Activated CD8-positive, alpha-beta T cell treated with anti-CD3 and anti-CD28 coated beads for 36 hours (primary cell): ENCODE measurements at regions not wholly inside any gene's neighbourhood (a gene's known extent, or its start where the extent isn't known, plus 50 kb on each side); places are given as distances from the start of the nearest gene placed in this dataset.

ENCODE experiments used
- ATAC-seq: fragments of 200-7000 bp; cut with Tn5 transposase; one replicate; pipeline ENCODE4 v1.10.0; 2021; ENCODE audit warnings: mild to moderate bottlenecking, moderate library complexity
- CTCF ChIA-PET: fragments of 350-600 bp; sonication (Branson Sonifier 250); formaldehyde crosslinking; loops from one replicate; lab custom pipeline; 2021; ENCODE audit warnings: antibody characterized with exemption; lab: Charles Lee
- POLR2A ChIA-PET: fragments of 350-600 bp; sonication (Branson Sonifier 250); formaldehyde crosslinking; loops from one replicate; lab custom pipeline; 2021; ENCODE audit warnings: antibody characterized with exemption; lab: Charles Lee
- DNase-seq: peaks from one replicate; pipeline ENCODE4 v3.0.0-alpha.2; 2020
- H3K27ac Mint-ChIP-seq: one replicate; pipeline ENCODE4 v1.8.0; 2021; ENCODE audit warnings: mild to moderate bottlenecking, mixed read lengths
- H3K27me3 Mint-ChIP-seq: one replicate; pipeline ENCODE4 v1.8.0; 2021; ENCODE audit warnings: mixed read lengths
- H3K36me3 Mint-ChIP-seq: one replicate; pipeline ENCODE4 v1.8.0; 2021; ENCODE audit warnings: low read depth, mixed read lengths
- H3K4me1 Mint-ChIP-seq: one replicate; pipeline ENCODE4 v1.8.0; 2021; ENCODE audit warnings: low read depth, mixed read lengths
- H3K4me3 Mint-ChIP-seq: one replicate; pipeline ENCODE4 v1.8.0; 2021; ENCODE audit warnings: mild to moderate bottlenecking, moderate library complexity, mixed read lengths
- H3K9me3 Mint-ChIP-seq: one replicate; pipeline ENCODE4 v1.8.0; 2021; ENCODE audit warnings: mixed read lengths
- intact Hi-C: fragments of 100-400 bp; cut with micrococcal nuclease; formaldehyde crosslinking; loops from one replicate; pipeline ENCODE4 v1.10.0; 2022
- TF ChIP-seq, protein P1 (sequence below): fragments of 200-600 bp; IDR thresholded peaks from one replicate; pipeline ENCODE4 v1.8.0; 2022; ENCODE audit warnings: antibody characterized with exemption, mild to moderate bottlenecking

DNA sequence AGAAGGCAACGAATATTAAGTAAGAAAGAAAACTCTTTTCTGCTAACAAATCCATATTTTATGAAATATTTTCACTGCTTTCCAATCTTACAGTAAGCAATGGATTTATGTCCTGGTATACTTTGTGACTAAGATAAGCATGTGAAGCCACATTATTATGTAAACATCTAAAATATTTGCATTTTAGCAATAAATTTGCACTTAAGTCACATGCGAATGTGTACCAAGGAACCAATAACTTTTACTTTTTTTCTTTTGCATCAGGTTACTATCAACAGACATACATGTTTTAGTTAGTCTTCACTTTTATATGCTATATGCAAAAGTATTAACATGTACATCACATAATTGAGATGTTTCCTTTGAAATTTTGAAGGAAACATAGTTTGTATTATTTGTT, 536.7 kb downstream of the SLITRK6 start:
- POLR2A ChIA-PET: no interaction called here
- Mint-ChIP-seq H3K27ac (no peak overlapping the region), H3K36me3 (no peaks in the 10 kb centered on the region), H3K4me1 (no peaks in the 10 kb centered on the region), H3K9me3 (peaks cover 6% of the 10 kb centered on the region), H3K4me3 (no peak overlapping the region), H3K27me3 (no peaks in the 10 kb centered on the region)
- intact Hi-C loops: no loop called here
- ATAC-seq (no peak), DNase-seq (no peak)
- TF ChIP-seq, protein P1, sequence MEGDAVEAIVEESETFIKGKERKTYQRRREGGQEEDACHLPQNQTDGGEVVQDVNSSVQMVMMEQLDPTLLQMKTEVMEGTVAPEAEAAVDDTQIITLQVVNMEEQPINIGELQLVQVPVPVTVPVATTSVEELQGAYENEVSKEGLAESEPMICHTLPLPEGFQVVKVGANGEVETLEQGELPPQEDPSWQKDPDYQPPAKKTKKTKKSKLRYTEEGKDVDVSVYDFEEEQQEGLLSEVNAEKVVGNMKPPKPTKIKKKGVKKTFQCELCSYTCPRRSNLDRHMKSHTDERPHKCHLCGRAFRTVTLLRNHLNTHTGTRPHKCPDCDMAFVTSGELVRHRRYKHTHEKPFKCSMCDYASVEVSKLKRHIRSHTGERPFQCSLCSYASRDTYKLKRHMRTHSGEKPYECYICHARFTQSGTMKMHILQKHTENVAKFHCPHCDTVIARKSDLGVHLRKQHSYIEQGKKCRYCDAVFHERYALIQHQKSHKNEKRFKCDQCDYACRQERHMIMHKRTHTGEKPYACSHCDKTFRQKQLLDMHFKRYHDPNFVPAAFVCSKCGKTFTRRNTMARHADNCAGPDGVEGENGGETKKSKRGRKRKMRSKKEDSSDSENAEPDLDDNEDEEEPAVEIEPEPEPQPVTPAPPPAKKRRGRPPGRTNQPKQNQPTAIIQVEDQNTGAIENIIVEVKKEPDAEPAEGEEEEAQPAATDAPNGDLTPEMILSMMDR: no peak
- CTCF ChIA-PET: no interaction called here

GRCh38 chr13:85261757-85262346, 537.4 kb downstream of the SLITRK6 start:
- DNase-seq (no peak), ATAC-seq (no peak)
- ChIA-PET CTCF (no interaction called here), POLR2A (no interaction called here)
- Mint-ChIP-seq H3K4me1 (no peaks in the 10 kb centered on the region), H3K27me3 (no peaks in the 10 kb centered on the region), H3K27ac (no peak overlapping the region), H3K36me3 (no peaks in the 10 kb centered on the region), H3K4me3 (no peak overlapping the region), H3K9me3 (peaks cover 2% of the 10 kb centered on the region)
- intact Hi-C loops: no loop called here
- TF ChIP-seq, protein P1: no peak

GRCh38 chr13:85260896-85261295, 538.3 kb downstream of the SLITRK6 start:
- POLR2A ChIA-PET: no interaction called here
- Mint-ChIP-seq H3K27me3 (no peaks in the 10 kb centered on the region), H3K9me3 (peaks cover 2% of the 10 kb centered on the region), H3K27ac (no peak overlapping the region), H3K4me3 (no peak overlapping the region), H3K4me1 (no peaks in the 10 kb centered on the region), H3K36me3 (no peaks in the 10 kb centered on the region)
- ATAC-seq (no peak), DNase-seq (no peak)
- TF ChIP-seq, protein P1: no peak
- CTCF ChIA-PET: no interaction called here
- intact Hi-C loops: no loop called here

- H3K27ac Mint-ChIP-seq: no peak overlapping the region
- no peaks in the 10 kb centered on the region for H3K4me1 Mint-ChIP-seq
- no peaks in the 10 kb centered on the region for H3K27me3 Mint-ChIP-seq
- no peaks in the 10 kb centered on the region for H3K36me3 Mint-ChIP-seq
- CTCF ChIA-PET: no interaction called here
- peaks cover 4% of the 10 kb centered on the region for H3K9me3 Mint-ChIP-seq
- intact Hi-C loops: no loop called here
- POLR2A ChIA-PET: no interaction called here
- ATAC-seq: no peak
- no peak overlapping the region for H3K4me3 Mint-ChIP-seq
- TF ChIP-seq, protein P1: no peak
- no peak for DNase-seq
Measured at GRCh38 chr13:85255978-85256377, 543.2 kb downstream of the SLITRK6 start.

DNA sequence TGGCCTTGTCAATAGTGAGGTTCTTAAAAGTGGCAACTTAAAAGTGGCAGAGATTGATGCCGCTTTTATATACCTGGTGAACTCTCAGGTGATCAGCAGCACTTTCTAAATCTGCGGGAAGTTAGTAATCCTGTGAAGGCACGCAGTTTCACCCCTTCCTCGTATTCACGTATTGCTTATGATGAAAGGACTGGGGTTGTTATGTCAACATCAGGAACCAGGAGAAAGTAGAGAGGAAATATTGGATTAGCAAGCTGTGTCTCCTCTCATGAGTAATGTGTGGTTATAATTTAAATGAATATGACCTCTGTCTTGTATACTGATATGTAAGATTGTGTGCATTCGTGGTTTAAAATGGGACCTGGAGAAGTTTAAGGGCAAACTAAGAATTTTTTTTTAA, 544.6 kb downstream of the SLITRK6 start:
- ATAC-seq (no peak), DNase-seq (no peak)
- Mint-ChIP-seq H3K36me3 (no peaks in the 10 kb centered on the region), H3K4me1 (no peaks in the 10 kb centered on the region), H3K27ac (no peak overlapping the region), H3K27me3 (no peaks in the 10 kb centered on the region), H3K9me3 (peaks cover 3% of the 10 kb centered on the region), H3K4me3 (no peak overlapping the region)
- POLR2A ChIA-PET: no interaction called here
- intact Hi-C loops: no loop called here
- TF ChIP-seq, protein P1: no peak
- CTCF ChIA-PET: no interaction called here
